ENCODE measurements at regions not wholly inside any gene's neighbourhood (a gene's known extent, or its start where the extent isn't known, plus 50 kb on each side); places are given as distances from the start of the nearest gene placed in this dataset.
A peak's percentile ranks its signal among the peaks of the same experiment; 100 is the strongest.

DNA sequence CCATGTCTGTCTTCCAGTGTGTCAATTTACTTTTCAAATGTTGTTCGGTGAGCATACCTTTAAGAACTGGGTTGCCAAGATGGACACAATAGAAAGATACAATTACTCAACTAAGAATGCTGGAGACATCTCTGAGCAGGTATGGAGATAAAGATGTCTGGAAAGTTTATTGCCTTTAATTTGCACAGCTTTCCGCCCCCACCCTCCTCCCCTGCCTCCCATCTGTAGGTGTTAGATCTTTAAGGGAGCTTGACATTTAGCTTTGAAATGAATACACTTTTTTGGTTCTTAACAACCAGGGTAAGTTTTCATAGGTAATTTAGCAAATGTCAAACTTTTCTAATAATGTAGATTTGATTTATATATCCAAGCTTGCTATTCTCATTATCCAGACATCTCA is 104.4 kb downstream of the BTBD3 start:
- no peak for DNase-seq (ENCODE audit: low read depth)

DNA sequence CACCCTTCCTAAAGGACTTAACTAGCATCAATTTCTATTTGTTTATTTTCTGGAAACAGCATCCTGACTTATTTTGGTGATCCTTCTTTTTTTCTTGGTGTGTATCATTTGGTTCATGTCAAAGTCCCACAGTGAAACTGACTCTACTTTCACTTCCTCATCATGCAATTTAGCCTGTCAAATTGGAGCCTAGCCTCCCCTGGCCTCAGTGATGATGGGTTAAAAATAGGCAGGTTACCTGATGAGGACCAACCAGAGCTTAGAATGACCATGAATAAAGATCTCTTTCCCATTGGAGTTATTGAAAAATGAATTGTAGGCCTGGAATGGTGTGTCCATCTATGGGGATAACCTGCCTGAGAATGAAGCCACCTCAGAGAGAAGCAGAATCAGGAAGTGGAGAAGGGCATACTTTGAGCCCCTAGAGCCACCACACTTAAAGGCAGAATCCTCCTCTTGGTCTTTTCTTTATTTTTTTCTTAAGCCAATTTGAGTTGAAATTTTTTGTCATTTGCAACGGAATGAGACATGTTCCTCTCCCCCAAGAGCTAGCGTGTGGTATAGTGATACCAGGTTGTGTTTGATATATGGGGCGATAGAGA is 105.6 kb downstream of the BTBD3 start:
- DNase-seq (ENCODE audit: low read depth) = no peak

DNA sequence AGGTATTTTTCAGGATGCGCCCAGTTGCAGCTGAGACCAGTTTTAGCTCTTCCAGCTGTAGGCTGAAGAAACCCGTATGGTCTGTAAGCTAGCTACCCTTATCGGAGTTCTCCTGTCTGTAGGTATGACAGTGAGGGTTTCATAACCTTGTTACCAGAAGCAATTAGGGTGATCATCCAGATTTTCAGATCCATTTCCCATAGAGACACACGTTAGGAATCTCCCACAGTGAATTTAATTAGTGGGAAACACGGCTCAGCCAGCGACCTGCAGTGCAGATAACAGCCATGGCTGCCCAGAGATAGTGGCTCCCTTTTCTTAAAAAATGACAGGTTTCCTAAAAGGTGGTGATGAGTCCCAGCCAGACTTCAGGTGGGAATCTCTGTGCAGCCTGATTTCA is 111.1 kb downstream of the BTBD3 start:
- DNase-seq (ENCODE audit: low read depth) = no peak

DNA sequence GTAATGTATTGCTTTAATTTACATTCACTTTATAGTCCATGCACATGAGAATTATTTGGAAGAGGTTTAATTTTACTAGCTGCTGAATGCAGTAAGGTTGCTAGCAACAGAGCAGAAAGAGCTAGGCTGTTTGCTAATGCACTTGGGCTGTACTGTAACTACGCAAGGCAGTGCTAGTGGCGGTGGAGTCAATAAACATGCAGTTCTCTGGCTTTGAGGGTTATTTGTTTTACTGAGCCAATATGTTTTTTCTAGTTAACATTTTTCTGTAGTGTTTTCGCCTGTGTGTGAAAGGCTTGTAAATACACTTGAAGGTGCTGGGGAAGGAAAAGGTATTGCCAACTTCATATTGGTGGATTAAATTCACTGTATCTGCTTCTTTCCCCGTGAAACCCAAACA is 112.8 kb downstream of the BTBD3 start:
- no peak for DNase-seq (ENCODE audit: low read depth)

DNA sequence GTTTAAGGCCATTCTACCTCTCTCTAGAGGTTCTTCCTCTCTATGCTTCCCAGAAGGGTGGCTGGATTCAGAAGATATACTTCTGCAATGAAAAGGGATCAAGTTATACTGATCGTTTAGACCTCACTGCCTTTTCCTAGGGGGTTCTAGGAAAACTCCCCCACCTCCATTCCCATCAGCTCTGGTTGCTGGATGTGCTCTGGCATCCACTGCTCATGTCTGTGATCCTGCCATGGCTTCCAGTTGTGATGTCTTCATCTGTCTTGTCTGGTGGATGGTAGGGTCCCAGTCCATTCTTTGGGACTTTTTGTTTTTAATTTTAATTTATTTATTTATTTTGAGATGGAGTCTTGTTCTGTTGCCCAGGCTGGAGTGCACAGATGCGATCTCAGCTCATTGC is 118.4 kb downstream of the BTBD3 start:
- no peak for DNase-seq (ENCODE audit: low read depth)

DNA sequence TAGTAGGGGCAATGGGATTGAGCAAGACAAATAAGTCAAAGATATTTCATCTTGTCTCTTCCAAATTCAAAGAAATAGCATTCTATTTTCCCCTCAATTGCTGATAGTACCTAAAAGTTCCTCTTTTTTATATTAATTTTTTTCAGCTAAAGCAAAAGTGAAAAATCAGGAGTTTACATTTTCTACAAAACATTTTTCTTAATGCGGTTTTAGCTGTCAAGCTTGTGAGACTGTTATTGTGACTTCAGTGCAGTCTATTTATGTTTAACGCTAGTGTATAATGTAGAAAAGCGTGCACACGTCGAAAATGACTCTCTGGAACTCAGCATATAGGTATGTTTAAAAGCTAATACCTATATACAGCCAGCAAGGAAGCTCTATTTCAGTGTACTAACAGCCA is 119.8 kb downstream of the BTBD3 start:
- DNase-seq (ENCODE audit: low read depth) = no peak

DNA sequence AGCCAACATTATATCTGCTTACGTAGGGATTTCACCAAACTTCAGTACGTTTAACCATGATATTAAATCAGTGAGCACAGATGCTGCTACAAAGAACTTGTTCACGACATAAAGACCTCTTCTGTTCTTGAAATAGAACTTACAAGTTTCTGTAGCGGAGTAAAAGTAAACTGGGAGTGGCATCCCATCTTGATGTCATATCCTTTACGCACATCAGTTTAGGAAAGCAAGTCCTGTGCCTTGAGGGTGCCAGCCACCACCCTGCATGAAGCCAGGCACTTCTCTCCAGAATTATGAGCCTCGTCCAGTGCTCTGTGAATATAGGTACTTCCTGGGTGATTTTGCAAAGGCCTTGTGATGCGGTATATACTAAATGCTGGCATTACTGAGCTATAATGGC is 122.6 kb downstream of the BTBD3 start:
- no peak for DNase-seq (ENCODE audit: low read depth)

DNA sequence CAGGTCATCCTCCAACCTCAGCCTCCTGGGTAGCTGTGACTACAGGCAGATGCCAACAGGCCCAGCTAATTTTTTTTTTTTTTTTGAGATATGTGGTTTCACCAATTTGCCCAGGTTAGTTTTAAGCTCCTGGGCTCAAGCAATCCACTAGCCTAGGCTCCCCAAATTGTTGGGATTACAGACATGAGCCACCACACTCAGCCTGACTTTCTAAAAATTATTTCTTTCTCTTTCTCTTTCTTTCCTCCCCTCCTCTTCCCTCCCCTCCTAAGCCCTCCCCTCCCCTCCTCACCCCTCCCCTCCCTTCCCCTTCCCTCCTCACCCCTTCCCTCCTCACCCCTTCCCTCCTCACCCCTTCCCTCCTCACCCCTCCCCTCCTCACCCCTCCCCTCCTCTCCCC is 127.3 kb downstream of the BTBD3 start:
- no peak for DNase-seq (ENCODE audit: low read depth)

DNA sequence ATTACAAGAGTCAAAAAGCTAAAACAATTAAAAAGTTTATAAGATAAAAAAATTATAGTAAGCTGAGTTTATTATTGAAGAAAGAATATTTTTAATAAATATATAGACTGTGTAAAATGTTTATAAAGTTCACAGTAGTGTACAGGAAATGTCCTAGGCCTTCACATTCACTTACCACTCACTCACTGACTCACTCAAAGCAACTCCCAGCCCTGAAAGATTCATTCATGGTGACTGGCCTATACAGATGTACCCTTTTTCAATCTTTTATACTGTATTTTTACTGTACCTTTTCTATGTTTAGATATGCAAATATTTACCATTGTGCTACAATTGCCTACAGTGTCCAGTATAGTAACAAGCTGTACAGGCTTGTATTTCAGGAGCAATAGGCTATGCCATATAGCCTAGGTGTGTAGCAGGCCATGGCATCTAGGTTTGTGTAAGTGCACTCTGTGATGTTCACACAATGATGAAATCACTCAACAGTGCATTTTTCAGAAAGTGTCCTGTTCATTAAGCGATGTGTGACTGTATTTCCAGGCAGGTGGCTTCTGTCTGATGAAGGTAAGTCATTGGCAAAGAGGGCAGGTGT is 130.2 kb downstream of the BTBD3 start:
- DNase-seq (ENCODE audit: low read depth) = peak; percentile 63

DNA sequence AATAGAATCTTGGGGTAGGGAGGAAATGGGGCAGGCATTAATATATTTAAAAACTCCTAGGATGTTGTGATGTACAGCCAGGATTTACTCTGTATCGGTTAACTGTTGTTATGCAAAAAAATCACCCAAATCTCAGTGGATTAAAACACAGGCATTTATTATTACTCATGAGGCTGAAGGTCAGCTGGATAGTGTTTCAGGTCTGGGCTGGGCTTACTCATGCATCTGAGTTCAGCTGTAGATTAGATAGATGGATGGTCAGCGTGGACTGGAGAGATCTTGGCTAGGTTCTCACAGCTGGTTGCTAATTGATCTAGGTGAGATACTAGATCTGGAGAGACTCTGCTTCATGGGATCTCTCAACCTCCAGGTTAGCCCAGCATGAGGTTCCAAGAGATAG is 131.4 kb downstream of the BTBD3 start:
- DNase-seq (ENCODE audit: low read depth) = peak; percentile 76

DNA sequence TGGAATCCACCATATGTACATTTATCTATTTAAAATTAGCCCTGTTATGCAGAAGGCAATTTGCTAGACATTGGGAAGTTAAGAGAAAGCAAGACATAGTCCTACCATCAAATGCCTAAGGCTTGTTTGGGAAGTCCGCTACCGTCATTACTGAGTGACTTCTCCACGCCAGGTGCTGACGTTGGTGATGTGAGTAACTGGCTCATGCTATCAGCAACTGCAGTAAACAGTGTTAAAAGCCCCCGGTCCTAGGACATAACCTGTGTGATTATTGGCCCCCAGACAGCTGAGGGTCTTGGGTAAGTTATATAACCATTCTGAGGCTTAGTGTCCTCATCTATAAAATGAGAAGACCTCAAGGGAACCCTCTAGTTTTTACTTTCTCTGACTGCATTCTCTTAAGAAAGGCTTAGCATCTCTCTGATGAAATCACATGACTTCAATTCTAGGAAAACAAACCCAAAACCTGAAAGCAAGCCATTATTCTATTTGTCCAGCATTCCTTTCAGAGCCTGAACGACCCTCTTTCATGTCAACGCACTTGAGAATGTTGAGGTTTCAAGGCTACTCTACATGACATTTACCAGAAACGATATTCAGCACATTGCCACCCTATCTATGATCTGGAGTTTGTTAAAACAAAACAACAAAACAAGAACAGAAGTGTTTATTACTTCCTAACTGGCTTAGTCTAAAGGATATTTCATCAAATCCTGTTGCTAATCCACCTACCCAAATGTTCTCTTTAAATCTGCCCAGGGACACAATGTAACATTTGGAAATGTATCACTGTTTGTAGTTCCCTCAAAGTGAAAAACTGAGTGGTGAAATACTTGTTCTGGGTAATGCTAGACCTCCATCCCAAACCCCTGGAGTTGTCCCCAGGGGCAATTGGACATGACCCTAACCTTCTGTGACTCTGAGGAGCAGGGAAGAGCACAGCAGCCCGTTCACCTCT is 133.8 kb downstream of the BTBD3 start:
- no peak for DNase-seq (ENCODE audit: low read depth)

DNA sequence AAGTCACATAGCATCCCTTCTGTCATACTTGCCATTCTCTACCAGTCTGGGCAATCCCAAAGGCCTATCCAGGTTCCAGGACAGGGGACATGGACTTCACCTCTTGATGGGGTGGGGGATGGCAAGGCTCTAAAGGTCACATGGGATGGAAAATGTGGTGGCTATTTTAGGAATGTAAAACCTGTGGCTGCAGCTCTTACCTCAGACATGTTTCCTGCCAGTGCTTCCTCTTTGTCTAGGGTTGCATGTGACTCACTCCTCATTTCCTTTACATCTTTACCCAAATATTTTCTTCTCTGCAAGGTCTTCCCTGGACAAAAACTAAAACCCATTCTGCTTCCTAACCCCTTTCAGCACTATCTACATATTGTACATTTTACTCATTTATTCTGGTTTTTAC is 135.7 kb downstream of the BTBD3 start:
- peak; percentile 97 for DNase-seq (ENCODE audit: low read depth)

DNA sequence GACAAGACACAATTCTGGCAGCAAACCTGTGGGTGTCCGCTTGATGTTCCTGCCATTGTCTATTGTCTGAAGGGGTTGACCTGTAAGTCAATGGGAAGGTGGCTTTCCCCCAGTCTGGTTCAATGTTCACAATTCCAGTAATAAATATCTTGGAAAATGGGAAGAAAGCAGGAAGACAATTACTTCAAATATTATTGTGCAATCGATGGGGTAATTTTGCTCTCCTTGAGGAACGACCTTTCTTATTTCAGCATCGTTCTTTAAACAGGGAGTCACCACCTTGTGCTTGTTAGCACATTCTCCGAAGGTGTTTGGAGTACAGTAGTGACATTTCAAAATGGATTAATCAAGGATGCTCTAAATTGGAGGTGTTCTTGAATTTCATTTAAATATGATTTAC is 136.9 kb downstream of the BTBD3 start:
- DNase-seq (ENCODE audit: low read depth) = no peak

DNA sequence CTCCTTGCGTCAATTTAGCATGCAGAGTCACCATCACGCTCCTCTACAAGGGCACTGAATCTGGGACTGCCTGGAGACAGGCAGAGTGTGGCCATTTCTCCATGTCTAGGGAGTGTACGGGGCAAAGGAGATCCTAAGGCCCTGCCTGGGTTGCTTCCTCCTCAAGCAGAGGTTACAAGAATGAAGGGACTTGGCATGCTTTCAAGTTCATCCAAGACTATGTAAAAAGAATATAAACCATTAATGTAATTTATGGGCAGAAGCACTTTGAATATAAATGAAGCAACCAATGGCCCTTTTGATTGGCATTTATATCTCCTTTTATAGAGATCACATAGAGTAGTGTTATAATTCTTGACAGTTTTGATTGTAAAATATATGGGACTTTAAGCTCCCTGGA is 137.5 kb downstream of the BTBD3 start:
- DNase-seq (ENCODE audit: low read depth) = peak; percentile 22

DNA sequence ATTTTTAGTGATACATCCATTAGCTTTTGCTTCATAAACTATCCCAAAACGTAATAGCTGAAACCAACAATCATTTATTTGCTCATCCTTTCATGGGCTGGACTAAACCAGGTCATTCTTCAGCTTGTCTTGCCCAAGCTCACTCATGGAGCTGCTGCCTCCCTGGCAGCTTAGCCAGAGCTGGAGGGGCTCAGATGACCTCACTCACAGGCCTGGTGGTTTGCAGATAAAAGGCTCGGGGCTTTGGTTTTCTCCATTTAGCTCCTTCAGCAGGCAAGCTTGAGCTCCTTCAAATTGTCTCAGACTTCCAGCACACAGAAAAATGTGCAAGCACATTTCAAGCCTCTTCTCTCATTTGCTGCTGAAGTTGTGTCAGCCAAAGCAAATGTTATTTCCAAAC is 139.1 kb downstream of the BTBD3 start:
- peak; percentile 15 for DNase-seq (ENCODE audit: low read depth)

DNA sequence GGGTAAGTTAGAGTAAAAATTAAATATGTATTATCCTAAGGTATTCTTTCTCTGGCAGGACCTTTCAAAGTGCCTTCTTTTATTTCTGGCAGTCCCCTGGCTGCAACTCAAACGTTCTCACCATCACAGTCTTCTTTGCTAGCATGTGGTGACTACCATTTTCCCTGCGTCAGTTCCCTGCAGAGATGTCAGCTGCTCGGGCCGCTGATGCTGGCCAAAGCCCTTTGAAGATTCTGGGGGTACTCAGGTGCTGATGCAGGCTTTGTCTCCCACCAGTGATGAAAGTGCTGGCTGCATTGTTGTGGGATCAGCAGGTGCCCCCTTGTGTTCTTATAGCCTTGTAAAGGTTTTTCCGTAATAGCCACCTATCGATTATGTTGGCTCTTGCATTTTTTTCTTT is 140.1 kb downstream of the BTBD3 start:
- no peak for DNase-seq (ENCODE audit: low read depth)

DNA sequence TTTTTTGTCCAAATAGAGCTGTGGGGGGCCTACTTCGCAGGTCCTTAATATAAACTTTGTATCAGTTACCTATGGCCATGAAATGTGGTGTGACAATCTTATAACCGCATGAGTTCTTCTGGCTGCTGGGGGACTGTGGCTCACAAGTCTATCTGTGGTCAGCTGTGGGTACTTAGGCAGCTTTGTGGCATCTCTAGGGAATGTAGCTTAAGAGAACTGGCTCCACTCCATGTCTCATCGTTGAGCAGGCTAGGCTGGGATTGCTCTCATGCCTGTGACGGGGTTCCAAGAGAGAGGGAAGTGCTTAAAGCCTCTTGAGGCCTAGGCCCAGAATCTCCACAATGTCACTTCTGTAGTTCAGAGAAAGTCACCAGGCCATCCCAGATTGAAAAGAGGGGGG is 140.5 kb downstream of the BTBD3 start:
- DNase-seq (ENCODE audit: low read depth) = peak; percentile 89

DNA sequence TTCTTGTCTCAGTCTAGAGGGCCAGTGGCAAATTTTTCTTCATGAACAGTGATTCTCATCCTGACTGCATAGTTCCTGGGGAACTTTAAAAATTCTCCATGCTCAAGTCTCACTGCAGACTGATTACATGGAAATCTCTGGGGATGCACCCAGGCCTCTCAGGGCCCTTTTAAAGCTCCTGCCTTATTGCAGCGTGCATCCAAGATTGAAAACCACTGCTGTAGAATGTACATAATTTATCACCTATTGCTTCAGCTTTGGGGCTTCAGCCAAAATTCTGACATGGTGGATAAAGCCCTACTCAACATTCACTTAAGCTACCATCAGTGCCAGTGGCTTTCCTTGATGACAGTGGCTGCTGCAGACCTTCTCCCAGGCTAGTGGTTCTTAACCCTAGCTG is 143.8 kb downstream of the BTBD3 start:
- no peak for DNase-seq (ENCODE audit: low read depth)

DNA sequence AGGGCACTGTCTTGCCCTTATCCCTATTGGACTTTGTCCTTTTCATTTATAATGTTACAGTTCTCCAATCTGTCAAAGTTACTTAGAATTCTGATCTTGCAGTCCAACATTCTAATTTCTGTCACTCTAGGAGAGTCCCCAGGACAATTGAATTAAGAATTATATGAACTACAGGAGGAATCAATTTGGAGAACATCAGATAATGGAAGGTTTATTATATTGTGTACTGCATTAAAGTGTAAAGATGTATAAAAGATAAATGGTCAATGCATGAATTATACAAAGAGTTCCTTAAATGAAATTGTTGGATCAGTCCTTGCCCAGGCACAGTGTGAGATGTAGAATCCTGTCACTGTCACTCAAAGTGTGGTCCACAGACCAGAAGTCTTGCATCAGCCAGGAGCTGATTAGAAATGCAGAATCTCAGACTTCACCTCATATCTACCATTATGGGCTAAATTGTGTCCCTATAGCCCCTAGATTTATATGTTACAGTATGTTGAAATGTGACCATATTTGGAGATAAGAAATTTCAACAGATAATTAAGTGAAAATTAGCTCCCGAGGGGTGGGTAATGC is 145.5 kb downstream of the BTBD3 start:
- no peak for DNase-seq (ENCODE audit: low read depth)

DNA sequence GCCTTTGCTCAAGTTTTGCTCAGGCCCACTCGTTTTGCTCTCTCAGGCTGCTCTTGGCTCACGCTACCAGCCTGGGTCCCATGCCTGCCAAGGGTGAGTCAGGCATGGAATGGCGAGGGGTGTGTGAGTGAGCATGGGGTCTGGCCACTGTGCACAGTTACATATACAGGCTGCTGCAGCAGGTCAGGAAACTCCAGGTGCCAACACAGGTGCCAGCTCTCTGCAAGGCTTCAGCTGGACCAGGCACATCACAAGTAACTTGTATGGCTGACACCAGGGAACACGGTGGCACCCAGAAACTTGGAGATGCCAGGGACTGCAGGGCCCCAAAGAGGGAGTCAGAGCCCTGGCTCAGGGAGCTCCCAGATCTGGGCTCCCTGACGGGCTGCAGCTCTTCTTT is 146.8 kb downstream of the BTBD3 start:
- no peak for DNase-seq (ENCODE audit: low read depth)

DNA sequence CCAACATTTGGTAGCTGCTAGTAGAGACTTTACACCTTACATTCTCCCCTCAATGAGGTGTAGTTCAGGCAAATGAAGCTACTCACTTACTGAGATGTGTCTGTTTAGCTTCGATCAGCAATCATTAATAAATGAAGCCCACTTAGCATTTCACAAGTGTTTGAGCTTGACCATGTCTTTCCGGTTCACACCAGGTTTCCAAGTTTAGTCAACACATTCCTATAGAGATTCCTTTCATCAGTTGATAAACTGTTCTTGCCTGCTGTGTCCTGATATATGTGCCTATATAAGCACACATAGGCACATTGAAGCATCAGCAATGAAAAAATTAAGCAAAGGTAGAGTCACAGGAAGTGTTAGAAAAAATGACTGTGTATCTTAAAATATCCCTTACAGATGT is 150.0 kb downstream of the BTBD3 start:
- no peak for DNase-seq (ENCODE audit: low read depth)

DNA sequence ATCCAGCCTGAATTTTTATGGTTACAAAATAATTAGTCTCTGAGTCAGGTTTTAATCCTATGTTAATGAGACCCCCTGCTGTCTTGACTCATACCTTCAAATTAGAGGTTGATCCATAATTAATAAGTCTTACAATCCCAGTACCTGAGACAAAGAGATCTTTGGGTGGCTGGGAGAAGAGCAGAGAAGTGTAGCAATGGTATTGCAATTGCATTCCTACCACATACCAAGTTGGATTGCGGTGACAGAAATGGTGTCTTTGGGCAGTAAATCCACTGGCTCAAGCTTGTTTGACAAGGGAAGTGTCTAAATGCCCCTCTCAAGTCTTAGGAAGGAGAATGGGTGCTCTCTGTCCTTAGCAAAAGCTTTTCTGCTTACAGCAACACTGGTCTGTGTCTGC is 150.4 kb downstream of the BTBD3 start:
- peak; percentile 75 for DNase-seq (ENCODE audit: low read depth)

DNA sequence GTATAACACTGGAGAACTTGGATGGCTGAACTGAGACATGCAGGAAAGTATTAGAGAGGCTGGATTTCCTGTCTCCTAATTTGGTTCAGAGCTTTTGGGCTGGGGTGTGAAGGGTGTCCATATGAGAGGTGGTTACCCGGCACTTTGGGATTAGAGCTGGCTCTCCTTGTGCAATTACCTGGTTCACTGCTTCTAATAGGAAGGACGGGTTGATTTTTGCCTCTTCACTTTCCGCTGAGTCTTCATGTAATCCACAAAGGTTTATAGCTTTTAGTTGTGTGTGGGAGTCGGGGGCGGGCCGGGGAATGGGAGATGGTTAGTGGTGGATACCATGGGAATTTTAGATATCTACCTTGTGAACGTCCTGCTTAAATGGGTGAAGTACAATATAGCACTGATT is 151.5 kb downstream of the BTBD3 start:
- no peak for DNase-seq (ENCODE audit: low read depth)

Measured in M059J (cell line).